GM12878 (cell line): ENCODE measurements at regions not wholly inside any gene's neighbourhood (a gene's known extent, or its start where the extent isn't known, plus 50 kb on each side); places are given as distances from the start of the nearest gene placed in this dataset.

Experiments
- ATAC-seq: fragments of 200-7000 bp; cut with Tn5 transposase; 3 replicates; pipeline ENCODE4 v1.9.1; 2020; ENCODE audit warnings: mild to moderate bottlenecking, moderate library complexity
- BruUV-seq: library from RNA; stranded (reverse); fragments of 400-500 nt; replicated peaks from 2 replicates; lab custom pipeline; 2021; lab: Mats Ljungman, UMichigan
- CTCF ChIA-PET: fragments of 300-600 bp; sonication (Branson Sonifier 250); formaldehyde crosslinking; extraction: SDS; loops from one replicate; lab custom pipeline; 2021; ENCODE audit warnings: inconsistent platforms; lab: Yijun Ruan, JAX
- POLR2A ChIA-PET: fragments of 350-600 bp; formaldehyde crosslinking; extraction: SDS; loops from one replicate; lab custom pipeline; 2021; ENCODE audit warnings: inconsistent platforms; lab: Charles Lee
- RAD21 ChIA-PET: fragments of 300-600 bp; sonication (Branson Sonifier 250); formaldehyde crosslinking; loops from one replicate; lab custom pipeline; 2023; ENCODE audit warnings: antibody characterized with exemption; ENCODE audit not compliant: unreplicated experiment; lab: Charles Lee
- SMC1A ChIA-PET: fragments of 300-600 bp; sonication (Branson Sonifier 250); formaldehyde crosslinking; loops from one replicate; lab custom pipeline; 2023; ENCODE audit not compliant: unreplicated experiment, uncharacterized antibody; lab: Charles Lee
- DNase-seq: peaks from one replicate; pipeline ENCODE4 v3.0.0-alpha.2; 2011; ENCODE audit warnings: low read depth, low spot score
- FAIRE-seq: peaks from 3 replicates; lab custom pipeline; 2011; peaks lifted over from hg19 to GRCh38; lab: Jason Lieb, UNC
- H2AFZ ChIP-seq: 2 replicates; pipeline ENCODE4 v1.6.0; 2011; ENCODE audit warnings: low read depth, low read length, control low read depth; ENCODE audit not compliant: control insufficient read depth
- H3K27ac ChIP-seq: 2 replicates; pipeline ENCODE4 v1.5.1; 2011; ENCODE audit warnings: control low read depth; ENCODE audit not compliant: control insufficient read depth, insufficient read depth
- H3K27me3 ChIP-seq, 2 experiments: replicated peaks in 1 of 2; 2 replicates each; pipeline versions ENCODE4 v1.6.0 to v1.6.1; 2011; ENCODE audit warnings: low read length in 1 of 2; ENCODE audit not compliant: control insufficient read depth in 2 of 2, insufficient read depth in 2 of 2
- H3K36me3 ChIP-seq, 2 experiments: 2 replicates each; pipeline ENCODE4 v1.5.1; 2011; ENCODE audit warnings: low read length in 1 of 2; ENCODE audit not compliant: control insufficient read depth in 2 of 2, insufficient read depth in 2 of 2
- H3K4me1 ChIP-seq: 2 replicates; pipeline ENCODE4 v1.6.1; 2011; ENCODE audit warnings: mild to moderate bottlenecking, low read length, moderate library complexity, mixed read lengths; ENCODE audit not compliant: control insufficient read depth, insufficient read depth
- H3K4me2 ChIP-seq: 2 replicates; pipeline ENCODE4 v1.6.0; 2011; ENCODE audit warnings: control low read depth; ENCODE audit not compliant: control insufficient read depth, insufficient read depth
- H3K4me3 ChIP-seq: fragments of 200-600 bp; sonication (generic); 2 replicates; pipeline ENCODE4 v1.5.1; 2016
- H3K79me2 ChIP-seq: 2 replicates; pipeline ENCODE4 v1.6.0; 2011; ENCODE audit warnings: low read length; ENCODE audit not compliant: control insufficient read depth, insufficient read depth
- H3K9ac ChIP-seq: 2 replicates; pipeline ENCODE4 v1.8.0; 2011; ENCODE audit warnings: low read length, control low read depth, mixed read lengths; ENCODE audit not compliant: control insufficient read depth, insufficient read depth
- H3K9me3 ChIP-seq: replicated peaks from 3 replicates; pipeline ENCODE4 v1.5.1; 2011; ENCODE audit warnings: mild to moderate bottlenecking, low read length; ENCODE audit not compliant: control insufficient read depth, insufficient read depth
- H4K20me1 ChIP-seq: 2 replicates; pipeline ENCODE4 v1.6.0; 2011; ENCODE audit not compliant: control insufficient read depth, insufficient read depth
- ETV6 ChIP-seq, 2 experiments: fragments of 450-650 bp in 1 of 2; IDR thresholded peaks in 1 of 2; conservative IDR thresholded peaks in 1 of 2; 2 replicates each; pipeline ENCODE4 v1.6.1; 2014; ENCODE audit warnings: antibody characterized with exemption in 1 of 2, borderline replicate concordance in 1 of 2, low read depth in 1 of 2, mild to moderate bottlenecking in 1 of 2, moderate library complexity in 1 of 2
- FOXK2 ChIP-seq: fragments of 450-650 bp; IDR thresholded peaks from 2 replicates; pipeline ENCODE4 v1.6.1; 2017; ENCODE audit warnings: mild to moderate bottlenecking, moderate library complexity
- HSF1 ChIP-seq: fragments of 150-350 bp; IDR thresholded peaks from 2 replicates; pipeline ENCODE4 v1.6.1; 2014; ENCODE audit warnings: mild to moderate bottlenecking, low read depth, low read length
- IRF4 ChIP-seq: IDR thresholded peaks from 2 replicates; pipeline ENCODE4 v1.6.1; 2011; ENCODE audit warnings: low read depth, low read length
- JUNB ChIP-seq: IDR thresholded peaks from 2 replicates; pipeline ENCODE4 v1.6.1; 2016; ENCODE audit warnings: antibody characterized with exemption, mild to moderate bottlenecking
- MEF2B ChIP-seq: fragments of 450-650 bp; IDR thresholded peaks from 2 replicates; pipeline ENCODE4 v1.6.1; 2018; ENCODE audit warnings: mild to moderate bottlenecking, moderate library complexity; ENCODE audit not compliant: partially characterized antibody, poor library complexity, severe bottlenecking
- NFXL1 ChIP-seq: fragments of 450-650 bp; IDR thresholded peaks from 2 replicates; pipeline ENCODE4 v1.6.1; 2017; ENCODE audit warnings: antibody characterized with exemption, mild to moderate bottlenecking, borderline replicate concordance
- PAX8 ChIP-seq: fragments of 450-650 bp; IDR thresholded peaks from 2 replicates; pipeline ENCODE4 v1.6.1; 2017; ENCODE audit warnings: mild to moderate bottlenecking, moderate library complexity
- RELA ChIP-seq: fragments of 450-650 bp; IDR thresholded peaks from 2 replicates; pipeline ENCODE4 v1.8.0; 2014; ENCODE audit warnings: borderline replicate concordance; ENCODE audit not compliant: partially characterized antibody
- SPI1 ChIP-seq: IDR thresholded peaks from 2 replicates; pipeline ENCODE4 v1.6.1; 2011; ENCODE audit warnings: low read depth, mild to moderate bottlenecking, low read length, moderate library complexity, borderline replicate concordance; ENCODE audit not compliant: insufficient read depth
- WRNIP1 ChIP-seq: IDR thresholded peaks from 2 replicates; pipeline ENCODE4 v1.6.1; 2011; ENCODE audit warnings: low read depth, low read length, improper control_type of control experiment, borderline replicate concordance
- WGBS: methylation state at CpG from one replicate; pipeline ENCODE4 v1.1.6; 2016; ENCODE audit warnings: low lambda C conversion rate; ENCODE audit not compliant: insufficient replicate concordance, insufficient coverage; ENCODE audit errors: missing lambda C conversion rate; 5-methylcytosine and 5-hydroxymethylcytosine counted together
- in situ Hi-C: fragments of 300-500 bp; cut with MboI; formaldehyde crosslinking; loops from 9 replicates; pipeline ENCODE4 v1.14.3; 2018; ENCODE audit warnings: mixed read lengths
- intact Hi-C: fragments of 100-400 bp; cut with micrococcal nuclease; formaldehyde crosslinking; loops from one replicate; pipeline ENCODE4 v1.14.2; 2022; ENCODE audit not compliant: unreplicated experiment
- TF ChIP-seq, protein P1 (sequence below), 3 experiments: IDR thresholded peaks in 2 of 3; conservative IDR thresholded peaks in 1 of 3; 2 replicates each; pipeline ENCODE4 v1.5.1; 2011; ENCODE audit warnings: low read depth in 3 of 3, low read length in 3 of 3, mild to moderate bottlenecking in 3 of 3, control low read depth in 2 of 3, moderate library complexity in 2 of 3, inconsistent platforms in 1 of 3, mixed read lengths in 1 of 3; ENCODE audit not compliant: control insufficient read depth in 2 of 3, insufficient read depth in 1 of 3; ENCODE audit errors: extremely low read depth in 1 of 3
- TF ChIP-seq, protein P2 (sequence below): fragments of 450-650 bp; IDR thresholded peaks from 2 replicates; pipeline ENCODE4 v1.6.1; 2017; ENCODE audit warnings: mild to moderate bottlenecking, low read depth, inconsistent platforms; ENCODE audit not compliant: poor library complexity, severe bottlenecking
- TF ChIP-seq, protein P3 (sequence below): fragments of 150-350 bp; IDR thresholded peaks from 2 replicates; pipeline ENCODE4 v1.6.1; 2016; ENCODE audit warnings: low read depth, low read length

DNA sequence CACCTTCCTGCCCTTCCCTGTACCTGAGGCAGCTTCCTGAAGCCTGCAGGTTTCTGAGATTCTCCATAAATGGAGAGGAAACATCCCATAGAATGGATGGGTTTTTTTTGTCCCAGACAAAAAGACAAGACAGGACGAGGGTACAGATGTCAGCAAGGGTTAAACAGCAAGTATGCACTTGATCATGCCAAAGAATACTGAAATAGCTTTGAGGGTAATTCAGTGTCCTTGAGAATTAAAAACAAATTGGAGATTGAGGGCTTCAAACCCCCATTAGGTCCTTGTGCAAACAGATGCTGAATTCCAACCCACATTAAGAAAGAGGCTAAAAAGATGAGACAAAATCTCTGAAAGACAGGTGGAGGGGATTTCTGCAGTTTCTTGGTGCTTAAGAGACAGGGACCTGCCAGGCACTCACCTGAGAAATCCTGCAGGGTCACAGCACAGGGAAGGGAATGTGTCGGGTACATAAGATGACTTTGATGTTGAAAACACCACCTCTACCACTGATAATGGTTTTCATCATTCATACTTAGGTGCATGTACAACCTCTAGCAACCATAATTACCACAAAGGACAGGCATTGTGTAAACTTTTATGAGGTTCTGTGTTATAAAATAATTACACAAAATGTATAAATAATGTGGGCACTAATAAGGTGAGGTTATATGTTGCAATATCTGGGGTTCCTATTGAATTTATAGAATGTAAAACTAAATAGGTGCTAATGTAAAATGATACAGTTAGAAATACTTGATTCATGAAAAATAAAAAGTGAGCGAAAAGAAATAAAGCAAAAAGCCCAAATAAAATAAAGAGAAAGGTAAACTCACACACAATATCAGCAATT, 107.1 kb upstream of the TOP3B start:
- FAIRE-seq: no peak
- TF ChIP-seq, protein P1, sequence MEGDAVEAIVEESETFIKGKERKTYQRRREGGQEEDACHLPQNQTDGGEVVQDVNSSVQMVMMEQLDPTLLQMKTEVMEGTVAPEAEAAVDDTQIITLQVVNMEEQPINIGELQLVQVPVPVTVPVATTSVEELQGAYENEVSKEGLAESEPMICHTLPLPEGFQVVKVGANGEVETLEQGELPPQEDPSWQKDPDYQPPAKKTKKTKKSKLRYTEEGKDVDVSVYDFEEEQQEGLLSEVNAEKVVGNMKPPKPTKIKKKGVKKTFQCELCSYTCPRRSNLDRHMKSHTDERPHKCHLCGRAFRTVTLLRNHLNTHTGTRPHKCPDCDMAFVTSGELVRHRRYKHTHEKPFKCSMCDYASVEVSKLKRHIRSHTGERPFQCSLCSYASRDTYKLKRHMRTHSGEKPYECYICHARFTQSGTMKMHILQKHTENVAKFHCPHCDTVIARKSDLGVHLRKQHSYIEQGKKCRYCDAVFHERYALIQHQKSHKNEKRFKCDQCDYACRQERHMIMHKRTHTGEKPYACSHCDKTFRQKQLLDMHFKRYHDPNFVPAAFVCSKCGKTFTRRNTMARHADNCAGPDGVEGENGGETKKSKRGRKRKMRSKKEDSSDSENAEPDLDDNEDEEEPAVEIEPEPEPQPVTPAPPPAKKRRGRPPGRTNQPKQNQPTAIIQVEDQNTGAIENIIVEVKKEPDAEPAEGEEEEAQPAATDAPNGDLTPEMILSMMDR (IDR thresholded peaks at IDR 0.05 in 2 of 3, conservative IDR thresholded peaks at IDR 0.05 in 1 of 3; ENCODE audit: control insufficient read depth in 2 of 3, extremely low read depth in 1 of 3, insufficient read depth in 1 of 3, low read depth in 3 of 3, low read length in 3 of 3): no peak
- no peak for TF ChIP-seq NFXL1
- TF ChIP-seq RELA: no peak
- no peak for TF ChIP-seq MEF2B
- TF ChIP-seq, protein P2, sequence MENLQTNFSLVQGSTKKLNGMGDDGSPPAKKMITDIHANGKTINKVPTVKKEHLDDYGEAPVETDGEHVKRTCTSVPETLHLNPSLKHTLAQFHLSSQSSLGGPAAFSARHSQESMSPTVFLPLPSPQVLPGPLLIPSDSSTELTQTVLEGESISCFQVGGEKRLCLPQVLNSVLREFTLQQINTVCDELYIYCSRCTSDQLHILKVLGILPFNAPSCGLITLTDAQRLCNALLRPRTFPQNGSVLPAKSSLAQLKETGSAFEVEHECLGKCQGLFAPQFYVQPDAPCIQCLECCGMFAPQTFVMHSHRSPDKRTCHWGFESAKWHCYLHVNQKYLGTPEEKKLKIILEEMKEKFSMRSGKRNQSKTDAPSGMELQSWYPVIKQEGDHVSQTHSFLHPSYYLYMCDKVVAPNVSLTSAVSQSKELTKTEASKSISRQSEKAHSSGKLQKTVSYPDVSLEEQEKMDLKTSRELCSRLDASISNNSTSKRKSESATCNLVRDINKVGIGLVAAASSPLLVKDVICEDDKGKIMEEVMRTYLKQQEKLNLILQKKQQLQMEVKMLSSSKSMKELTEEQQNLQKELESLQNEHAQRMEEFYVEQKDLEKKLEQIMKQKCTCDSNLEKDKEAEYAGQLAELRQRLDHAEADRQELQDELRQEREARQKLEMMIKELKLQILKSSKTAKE: no peak
- TF ChIP-seq FOXK2: no peak
- no peak for TF ChIP-seq JUNB
- TF ChIP-seq HSF1: no peak
- no peak for TF ChIP-seq WRNIP1
- TF ChIP-seq, protein P3, sequence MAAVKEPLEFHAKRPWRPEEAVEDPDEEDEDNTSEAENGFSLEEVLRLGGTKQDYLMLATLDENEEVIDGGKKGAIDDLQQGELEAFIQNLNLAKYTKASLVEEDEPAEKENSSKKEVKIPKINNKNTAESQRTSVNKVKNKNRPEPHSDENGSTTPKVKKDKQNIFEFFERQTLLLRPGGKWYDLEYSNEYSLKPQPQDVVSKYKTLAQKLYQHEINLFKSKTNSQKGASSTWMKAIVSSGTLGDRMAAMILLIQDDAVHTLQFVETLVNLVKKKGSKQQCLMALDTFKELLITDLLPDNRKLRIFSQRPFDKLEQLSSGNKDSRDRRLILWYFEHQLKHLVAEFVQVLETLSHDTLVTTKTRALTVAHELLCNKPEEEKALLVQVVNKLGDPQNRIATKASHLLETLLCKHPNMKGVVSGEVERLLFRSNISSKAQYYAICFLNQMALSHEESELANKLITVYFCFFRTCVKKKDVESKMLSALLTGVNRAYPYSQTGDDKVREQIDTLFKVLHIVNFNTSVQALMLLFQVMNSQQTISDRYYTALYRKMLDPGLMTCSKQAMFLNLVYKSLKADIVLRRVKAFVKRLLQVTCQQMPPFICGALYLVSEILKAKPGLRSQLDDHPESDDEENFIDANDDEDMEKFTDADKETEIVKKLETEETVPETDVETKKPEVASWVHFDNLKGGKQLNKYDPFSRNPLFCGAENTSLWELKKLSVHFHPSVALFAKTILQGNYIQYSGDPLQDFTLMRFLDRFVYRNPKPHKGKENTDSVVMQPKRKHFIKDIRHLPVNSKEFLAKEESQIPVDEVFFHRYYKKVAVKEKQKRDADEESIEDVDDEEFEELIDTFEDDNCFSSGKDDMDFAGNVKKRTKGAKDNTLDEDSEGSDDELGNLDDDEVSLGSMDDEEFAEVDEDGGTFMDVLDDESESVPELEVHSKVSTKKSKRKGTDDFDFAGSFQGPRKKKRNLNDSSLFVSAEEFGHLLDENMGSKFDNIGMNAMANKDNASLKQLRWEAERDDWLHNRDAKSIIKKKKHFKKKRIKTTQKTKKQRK: no peak
- TF ChIP-seq ETV6 (conservative IDR thresholded peaks at IDR 0.05 in 1 of 2, IDR thresholded peaks at IDR 0.05 in 1 of 2; ENCODE audit: borderline replicate concordance in 1 of 2, low read depth in 1 of 2): no peak
- TF ChIP-seq SPI1: no peak
- TF ChIP-seq IRF4: no peak
- no peak for TF ChIP-seq PAX8

More for the DNA sequence above, 107.1 kb upstream of the TOP3B start:
- no peak overlapping the region for H3K4me3 ChIP-seq
- H4K20me1 ChIP-seq: no peaks in the 10 kb centered on the region
- H3K27me3 ChIP-seq: no peaks in the 10 kb centered on the region
- peaks cover 1% of the 10 kb centered on the region; the same call in 2 of the 3 replicates for H3K9me3 ChIP-seq
- POLR2A ChIA-PET: no interaction called here
- BruUV-seq: no TSS peak
- in situ Hi-C loops (no loop called here), intact Hi-C loops (no loop called here)
- H3K36me3 ChIP-seq: no peaks in the 10 kb centered on the region
- peaks cover 3% of the 10 kb centered on the region for H3K4me1 ChIP-seq
- 53% methylated on average over 3 of the region's 3 CpGs for WGBS
- RAD21 ChIA-PET: no interaction called here
- SMC1A ChIA-PET: no interaction called here
- H2AFZ ChIP-seq: no peak overlapping the region
- H3K79me2 ChIP-seq: no peaks in the 10 kb centered on the region
- no peak overlapping the region for H3K4me2 ChIP-seq
- ATAC-seq: no peak
- no peak overlapping the region for H3K27ac ChIP-seq
- H3K9ac ChIP-seq: no peak overlapping the region
- CTCF ChIA-PET: interaction anchor here (2.2 kb wide), 1 partner anchor 31 kb away, joined by 7 read pairs; no protein-coding TSS in a partner anchor
- DNase-seq: no peak
